ENCODE measurements at regions not wholly inside any gene's neighbourhood (a gene's known extent, or its start where the extent isn't known, plus 50 kb on each side); places are given as distances from the start of the nearest gene placed in this dataset.

DNA sequence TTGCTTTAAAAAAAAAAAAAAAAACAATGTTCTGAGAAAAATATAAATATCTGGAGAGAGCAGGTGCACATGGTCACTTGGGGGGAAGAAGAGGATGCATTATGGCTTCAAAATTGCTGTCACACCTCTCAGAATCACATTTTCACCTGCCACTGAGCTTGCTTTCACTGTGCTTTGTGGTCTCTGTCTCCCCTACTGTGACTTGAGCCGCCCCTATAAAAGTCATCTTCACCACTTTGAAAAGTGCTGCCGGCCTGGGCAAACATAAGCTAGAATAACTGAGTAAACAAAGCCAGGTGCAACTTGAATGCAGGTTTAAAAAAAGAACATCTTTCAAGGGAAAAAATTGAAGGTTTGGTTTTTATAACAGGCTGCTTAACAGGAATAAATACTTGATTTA, 368.1 kb upstream of the GRIA1 start:
- H3K27ac ChIP-seq (replicated peaks), result no peak overlapping the region
- DNase-seq (ENCODE audit: low read depth in 1 of 2, low spot score in 1 of 2), result no peak
- no peaks in the 10 kb centered on the region for H3K27me3 ChIP-seq (ENCODE audit: insufficient read depth, poor library complexity, severe bottlenecking)
- no peak for TF ChIP-seq SPI1 (IDR thresholded peaks at IDR 0.05; ENCODE audit: borderline replicate concordance, low read depth)
- TF ChIP-seq, protein P1, sequence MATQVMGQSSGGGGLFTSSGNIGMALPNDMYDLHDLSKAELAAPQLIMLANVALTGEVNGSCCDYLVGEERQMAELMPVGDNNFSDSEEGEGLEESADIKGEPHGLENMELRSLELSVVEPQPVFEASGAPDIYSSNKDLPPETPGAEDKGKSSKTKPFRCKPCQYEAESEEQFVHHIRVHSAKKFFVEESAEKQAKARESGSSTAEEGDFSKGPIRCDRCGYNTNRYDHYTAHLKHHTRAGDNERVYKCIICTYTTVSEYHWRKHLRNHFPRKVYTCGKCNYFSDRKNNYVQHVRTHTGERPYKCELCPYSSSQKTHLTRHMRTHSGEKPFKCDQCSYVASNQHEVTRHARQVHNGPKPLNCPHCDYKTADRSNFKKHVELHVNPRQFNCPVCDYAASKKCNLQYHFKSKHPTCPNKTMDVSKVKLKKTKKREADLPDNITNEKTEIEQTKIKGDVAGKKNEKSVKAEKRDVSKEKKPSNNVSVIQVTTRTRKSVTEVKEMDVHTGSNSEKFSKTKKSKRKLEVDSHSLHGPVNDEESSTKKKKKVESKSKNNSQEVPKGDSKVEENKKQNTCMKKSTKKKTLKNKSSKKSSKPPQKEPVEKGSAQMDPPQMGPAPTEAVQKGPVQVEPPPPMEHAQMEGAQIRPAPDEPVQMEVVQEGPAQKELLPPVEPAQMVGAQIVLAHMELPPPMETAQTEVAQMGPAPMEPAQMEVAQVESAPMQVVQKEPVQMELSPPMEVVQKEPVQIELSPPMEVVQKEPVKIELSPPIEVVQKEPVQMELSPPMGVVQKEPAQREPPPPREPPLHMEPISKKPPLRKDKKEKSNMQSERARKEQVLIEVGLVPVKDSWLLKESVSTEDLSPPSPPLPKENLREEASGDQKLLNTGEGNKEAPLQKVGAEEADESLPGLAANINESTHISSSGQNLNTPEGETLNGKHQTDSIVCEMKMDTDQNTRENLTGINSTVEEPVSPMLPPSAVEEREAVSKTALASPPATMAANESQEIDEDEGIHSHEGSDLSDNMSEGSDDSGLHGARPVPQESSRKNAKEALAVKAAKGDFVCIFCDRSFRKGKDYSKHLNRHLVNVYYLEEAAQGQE (IDR thresholded peaks at IDR 0.05; ENCODE audit: insufficient replicate concordance, low read depth), result no peak
- no peak for TF ChIP-seq POLR2AphosphoS5 (IDR thresholded peaks at IDR 0.05; ENCODE audit: low read depth)
- TF ChIP-seq GABPA (IDR thresholded peaks at IDR 0.05; ENCODE audit: low read depth), result no peak
- TF ChIP-seq, protein P2, sequence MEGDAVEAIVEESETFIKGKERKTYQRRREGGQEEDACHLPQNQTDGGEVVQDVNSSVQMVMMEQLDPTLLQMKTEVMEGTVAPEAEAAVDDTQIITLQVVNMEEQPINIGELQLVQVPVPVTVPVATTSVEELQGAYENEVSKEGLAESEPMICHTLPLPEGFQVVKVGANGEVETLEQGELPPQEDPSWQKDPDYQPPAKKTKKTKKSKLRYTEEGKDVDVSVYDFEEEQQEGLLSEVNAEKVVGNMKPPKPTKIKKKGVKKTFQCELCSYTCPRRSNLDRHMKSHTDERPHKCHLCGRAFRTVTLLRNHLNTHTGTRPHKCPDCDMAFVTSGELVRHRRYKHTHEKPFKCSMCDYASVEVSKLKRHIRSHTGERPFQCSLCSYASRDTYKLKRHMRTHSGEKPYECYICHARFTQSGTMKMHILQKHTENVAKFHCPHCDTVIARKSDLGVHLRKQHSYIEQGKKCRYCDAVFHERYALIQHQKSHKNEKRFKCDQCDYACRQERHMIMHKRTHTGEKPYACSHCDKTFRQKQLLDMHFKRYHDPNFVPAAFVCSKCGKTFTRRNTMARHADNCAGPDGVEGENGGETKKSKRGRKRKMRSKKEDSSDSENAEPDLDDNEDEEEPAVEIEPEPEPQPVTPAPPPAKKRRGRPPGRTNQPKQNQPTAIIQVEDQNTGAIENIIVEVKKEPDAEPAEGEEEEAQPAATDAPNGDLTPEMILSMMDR (IDR thresholded peaks at IDR 0.05; ENCODE audit: insufficient read depth, low read length), result no peak
- no peak overlapping the region for H3K4me3 ChIP-seq (replicated peaks; ENCODE audit: insufficient read depth, low read length)

DNA sequence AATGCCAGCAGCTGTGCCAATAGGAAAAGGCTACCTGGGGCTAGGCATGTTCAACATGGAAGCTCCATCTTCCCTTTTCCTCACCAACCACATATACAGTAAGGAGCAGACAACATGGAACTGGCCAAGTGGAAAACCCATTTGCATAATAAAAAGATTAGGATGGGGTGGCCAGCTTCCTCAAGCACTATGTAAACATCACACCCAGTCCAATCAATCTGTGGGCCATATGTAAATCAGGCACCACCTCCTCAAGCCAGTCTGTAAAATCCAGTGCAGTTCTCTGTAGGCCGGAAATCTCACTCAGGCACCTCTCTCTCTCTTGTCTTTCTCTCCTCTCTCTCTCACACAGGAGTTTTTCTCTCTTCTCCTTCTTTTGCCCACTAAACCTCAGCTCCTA, 360.2 kb upstream of the GRIA1 start:
- no peak for TF ChIP-seq POLR2AphosphoS5 (IDR thresholded peaks at IDR 0.05; ENCODE audit: low read depth)
- TF ChIP-seq, protein P2 (IDR thresholded peaks at IDR 0.05; ENCODE audit: insufficient read depth, low read length), result no peak
- DNase-seq (ENCODE audit: low read depth in 1 of 2, low spot score in 1 of 2), result no peak
- Histone ChIP-seq H3K27me3 (ENCODE audit: insufficient read depth, poor library complexity, severe bottlenecking) (no peaks in the 10 kb centered on the region), H3K27ac (replicated peaks) (no peak overlapping the region), H3K4me3 (replicated peaks; ENCODE audit: insufficient read depth, low read length) (no peak overlapping the region)

DNA sequence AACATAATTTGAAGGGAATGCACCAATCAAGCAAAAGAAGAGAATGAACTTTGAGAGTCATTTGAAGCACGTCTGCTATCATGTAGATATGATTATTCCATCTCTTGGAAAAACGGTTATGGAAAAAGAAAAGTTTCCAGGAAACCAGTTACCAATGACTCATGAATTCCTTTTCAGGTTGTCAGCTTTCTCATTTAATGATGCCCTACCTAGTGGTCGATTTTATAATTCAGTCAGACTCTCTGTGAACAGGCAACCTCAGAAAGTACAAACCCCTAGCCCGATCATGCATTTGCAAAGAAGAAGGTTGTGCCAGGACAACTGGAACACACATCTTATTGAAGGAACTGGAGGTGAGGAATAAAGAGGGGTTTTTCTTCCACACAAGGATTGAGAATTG, 355.1 kb upstream of the GRIA1 start:
- Histone ChIP-seq H3K27me3 (ENCODE audit: insufficient read depth, poor library complexity, severe bottlenecking) (no peaks in the 10 kb centered on the region), H3K4me3 (replicated peaks; ENCODE audit: insufficient read depth, low read length) (no peak overlapping the region), H3K27ac (replicated peaks) (no peak overlapping the region)
- no peak for DNase-seq (ENCODE audit: low read depth in 1 of 2, low spot score in 1 of 2)
- no peak for TF ChIP-seq SPI1 (IDR thresholded peaks at IDR 0.05; ENCODE audit: borderline replicate concordance, low read depth)
- TF ChIP-seq GABPA (IDR thresholded peaks at IDR 0.05; ENCODE audit: low read depth), result no peak
- TF ChIP-seq, protein P2 (IDR thresholded peaks at IDR 0.05; ENCODE audit: insufficient read depth, low read length), result no peak
- TF ChIP-seq, protein P1 (IDR thresholded peaks at IDR 0.05; ENCODE audit: insufficient replicate concordance, low read depth), result no peak
- TF ChIP-seq POLR2AphosphoS5 (IDR thresholded peaks at IDR 0.05; ENCODE audit: low read depth), result no peak

DNA sequence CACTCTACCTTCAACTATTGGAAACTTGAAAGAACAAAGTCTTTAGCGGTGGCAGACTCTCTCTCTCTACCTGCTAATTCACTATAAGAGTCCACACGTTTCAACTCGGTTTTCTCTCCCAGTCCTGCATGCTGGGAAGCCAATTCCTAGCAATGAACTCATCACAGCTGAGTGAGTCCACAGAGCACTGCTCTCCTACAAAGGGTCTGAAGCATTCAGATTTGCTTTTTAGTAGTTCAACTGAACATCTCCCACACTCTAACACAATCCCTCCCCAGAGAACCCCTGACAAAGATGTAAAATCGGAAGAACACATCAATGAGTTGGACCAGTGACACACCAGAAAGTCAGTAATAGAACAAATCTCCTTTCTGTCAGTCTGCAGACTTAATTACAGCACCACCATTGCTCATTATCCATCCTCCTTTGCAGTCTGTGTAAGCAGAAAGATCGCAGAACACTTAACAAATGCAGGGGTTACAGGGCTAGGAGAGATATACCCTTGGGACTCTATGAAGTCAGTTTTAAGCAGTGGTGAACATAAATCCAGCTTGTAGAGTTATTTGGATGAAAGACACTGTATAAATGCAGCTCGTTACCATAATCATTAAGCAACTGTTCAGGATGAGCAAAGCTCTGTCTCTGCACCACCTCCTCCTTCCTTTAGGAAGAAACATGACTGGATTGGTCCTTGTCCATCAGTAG, 353.4 kb upstream of the GRIA1 start:
- no peak overlapping the region for H3K4me3 ChIP-seq (replicated peaks; ENCODE audit: insufficient read depth, low read length)
- no peak for DNase-seq (ENCODE audit: low read depth in 1 of 2, low spot score in 1 of 2)
- H3K27ac ChIP-seq (replicated peaks), result no peak overlapping the region
- H3K27me3 ChIP-seq (ENCODE audit: insufficient read depth, poor library complexity, severe bottlenecking), result no peaks in the 10 kb centered on the region
- TF ChIP-seq POLR2AphosphoS5 (IDR thresholded peaks at IDR 0.05; ENCODE audit: low read depth), result no peak
- TF ChIP-seq, protein P1 (IDR thresholded peaks at IDR 0.05; ENCODE audit: insufficient replicate concordance, low read depth), result no peak
- TF ChIP-seq, protein P2 (IDR thresholded peaks at IDR 0.05; ENCODE audit: insufficient read depth, low read length), result no peak
- TF ChIP-seq GABPA (IDR thresholded peaks at IDR 0.05; ENCODE audit: low read depth), result no peak
- TF ChIP-seq SPI1 (IDR thresholded peaks at IDR 0.05; ENCODE audit: borderline replicate concordance, low read depth), result no peak
